ENCODE measurements at regions not wholly inside any gene's neighbourhood (a gene's known extent, or its start where the extent isn't known, plus 50 kb on each side); places are given as distances from the start of the nearest gene placed in this dataset.

DNA sequence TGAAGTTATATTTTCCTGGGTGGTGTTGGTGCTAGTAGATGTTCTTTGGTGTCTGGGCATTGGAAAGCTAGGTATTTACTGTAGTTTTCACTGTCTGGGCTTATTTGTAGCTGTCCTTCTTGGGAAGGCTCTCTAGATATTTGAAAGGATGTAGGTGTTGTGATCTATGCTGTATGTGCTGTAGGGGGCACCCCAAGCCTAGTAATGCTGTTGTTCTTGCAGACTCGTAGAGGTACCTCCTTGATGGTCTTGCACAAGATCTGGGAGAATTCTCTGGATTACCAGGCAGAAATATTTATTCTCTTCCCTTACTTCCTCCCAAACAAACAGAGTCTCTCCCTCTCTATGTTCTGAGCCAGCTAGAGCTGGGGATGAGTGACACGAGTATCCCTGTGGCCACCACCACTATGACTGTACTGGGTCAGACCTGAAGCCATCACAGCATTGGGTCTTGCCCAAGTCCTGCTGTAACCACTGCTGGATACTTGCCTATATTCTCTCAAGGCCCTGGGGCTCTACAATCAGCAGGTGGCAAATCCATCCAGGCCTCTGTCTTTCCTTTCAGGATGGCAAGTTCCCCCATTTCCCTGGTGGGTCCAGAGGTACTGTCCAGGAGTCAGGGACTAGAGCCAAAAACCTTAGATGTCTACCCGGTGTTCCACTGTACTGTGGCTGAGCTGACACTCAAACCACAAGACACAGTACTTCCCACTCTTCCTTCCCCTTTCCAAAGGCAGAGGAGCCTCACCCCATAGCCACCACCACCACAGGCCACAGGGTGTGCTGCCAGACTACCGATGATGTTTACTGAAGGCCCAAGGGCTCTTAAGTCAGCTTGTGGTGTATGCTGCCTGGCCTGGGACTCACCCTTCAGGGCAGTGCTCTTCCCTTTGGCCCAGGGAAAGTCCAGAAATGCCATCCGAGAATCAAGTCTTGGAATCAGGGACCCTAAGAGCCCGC is 195.2 kb upstream of the DPPA4 start:
- TF ChIP-seq, protein P1, sequence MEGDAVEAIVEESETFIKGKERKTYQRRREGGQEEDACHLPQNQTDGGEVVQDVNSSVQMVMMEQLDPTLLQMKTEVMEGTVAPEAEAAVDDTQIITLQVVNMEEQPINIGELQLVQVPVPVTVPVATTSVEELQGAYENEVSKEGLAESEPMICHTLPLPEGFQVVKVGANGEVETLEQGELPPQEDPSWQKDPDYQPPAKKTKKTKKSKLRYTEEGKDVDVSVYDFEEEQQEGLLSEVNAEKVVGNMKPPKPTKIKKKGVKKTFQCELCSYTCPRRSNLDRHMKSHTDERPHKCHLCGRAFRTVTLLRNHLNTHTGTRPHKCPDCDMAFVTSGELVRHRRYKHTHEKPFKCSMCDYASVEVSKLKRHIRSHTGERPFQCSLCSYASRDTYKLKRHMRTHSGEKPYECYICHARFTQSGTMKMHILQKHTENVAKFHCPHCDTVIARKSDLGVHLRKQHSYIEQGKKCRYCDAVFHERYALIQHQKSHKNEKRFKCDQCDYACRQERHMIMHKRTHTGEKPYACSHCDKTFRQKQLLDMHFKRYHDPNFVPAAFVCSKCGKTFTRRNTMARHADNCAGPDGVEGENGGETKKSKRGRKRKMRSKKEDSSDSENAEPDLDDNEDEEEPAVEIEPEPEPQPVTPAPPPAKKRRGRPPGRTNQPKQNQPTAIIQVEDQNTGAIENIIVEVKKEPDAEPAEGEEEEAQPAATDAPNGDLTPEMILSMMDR (IDR thresholded peaks at IDR 0.05; ENCODE audit: control insufficient read depth, insufficient read depth, low read depth, low read length, missing control alignments): peak; percentile 26
- peak; percentile 11 for DNase-seq (ENCODE audit: low read depth)
- H3K4me3 ChIP-seq (ENCODE audit: control insufficient read depth, low read depth, low read length): no peak overlapping the region

DNA sequence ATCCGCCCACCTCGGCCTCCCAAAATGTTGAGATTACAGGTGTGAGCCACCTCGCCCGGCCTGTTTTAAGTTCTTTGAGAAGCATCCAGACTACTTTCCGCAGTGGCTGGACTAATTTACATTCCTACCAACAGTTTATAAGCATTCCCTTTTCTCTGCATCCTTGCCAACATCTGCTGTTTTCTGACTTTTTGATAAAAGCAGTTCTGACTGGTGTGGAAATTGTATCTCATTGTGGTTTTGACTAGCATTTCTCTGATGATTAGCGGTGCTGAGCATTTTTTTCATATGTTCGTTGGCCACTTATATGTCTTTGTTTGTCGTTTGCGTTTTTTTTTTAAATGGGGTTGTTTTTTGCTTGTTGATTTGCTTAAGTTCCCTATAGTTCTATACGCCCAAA is 208.4 kb upstream of the DPPA4 start:
- no peak overlapping the region for H3K4me3 ChIP-seq (ENCODE audit: control insufficient read depth, low read depth, low read length)
- DNase-seq (ENCODE audit: low read depth): no peak
- TF ChIP-seq, protein P1 (IDR thresholded peaks at IDR 0.05; ENCODE audit: control insufficient read depth, insufficient read depth, low read depth, low read length, missing control alignments): no peak

DNA sequence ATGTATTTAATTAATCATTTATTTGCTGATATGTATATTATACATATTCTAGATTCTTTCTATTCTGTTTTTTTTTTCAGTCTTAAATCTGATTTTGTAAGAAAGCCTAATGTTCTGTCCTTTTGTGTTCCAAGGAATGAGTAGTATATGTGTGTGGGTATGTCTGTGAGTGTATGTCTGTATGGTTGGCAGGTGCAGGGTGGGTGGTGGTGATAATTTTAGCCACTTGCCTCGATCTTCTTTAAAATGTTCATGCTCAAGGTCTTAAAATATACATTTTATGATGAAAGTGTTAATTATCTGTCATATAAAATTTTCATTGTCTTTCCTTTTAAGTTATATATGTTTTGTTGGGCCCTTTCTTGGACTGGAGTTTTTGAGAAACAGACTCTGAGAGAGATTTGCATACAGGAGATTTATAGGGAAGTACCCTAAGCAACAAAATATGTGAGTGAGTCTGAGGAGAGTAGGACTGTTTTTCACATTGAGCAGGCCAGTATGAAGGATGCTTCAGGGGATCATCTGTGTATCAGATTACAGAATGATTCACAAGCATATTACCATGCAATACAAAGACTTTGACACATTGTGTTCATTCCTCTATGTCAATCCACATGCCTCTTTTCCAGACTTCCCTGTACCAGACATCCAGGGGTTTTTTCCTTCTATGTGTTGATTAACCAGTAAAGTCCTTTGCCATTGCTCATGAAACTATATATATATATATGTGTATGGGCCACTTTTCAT is 211.0 kb upstream of the DPPA4 start:
- TF ChIP-seq, protein P1 (IDR thresholded peaks at IDR 0.05; ENCODE audit: control insufficient read depth, insufficient read depth, low read depth, low read length, missing control alignments): no peak
- no peak for DNase-seq (ENCODE audit: low read depth)
- no peak overlapping the region for H3K4me3 ChIP-seq (ENCODE audit: control insufficient read depth, low read depth, low read length)

DNA sequence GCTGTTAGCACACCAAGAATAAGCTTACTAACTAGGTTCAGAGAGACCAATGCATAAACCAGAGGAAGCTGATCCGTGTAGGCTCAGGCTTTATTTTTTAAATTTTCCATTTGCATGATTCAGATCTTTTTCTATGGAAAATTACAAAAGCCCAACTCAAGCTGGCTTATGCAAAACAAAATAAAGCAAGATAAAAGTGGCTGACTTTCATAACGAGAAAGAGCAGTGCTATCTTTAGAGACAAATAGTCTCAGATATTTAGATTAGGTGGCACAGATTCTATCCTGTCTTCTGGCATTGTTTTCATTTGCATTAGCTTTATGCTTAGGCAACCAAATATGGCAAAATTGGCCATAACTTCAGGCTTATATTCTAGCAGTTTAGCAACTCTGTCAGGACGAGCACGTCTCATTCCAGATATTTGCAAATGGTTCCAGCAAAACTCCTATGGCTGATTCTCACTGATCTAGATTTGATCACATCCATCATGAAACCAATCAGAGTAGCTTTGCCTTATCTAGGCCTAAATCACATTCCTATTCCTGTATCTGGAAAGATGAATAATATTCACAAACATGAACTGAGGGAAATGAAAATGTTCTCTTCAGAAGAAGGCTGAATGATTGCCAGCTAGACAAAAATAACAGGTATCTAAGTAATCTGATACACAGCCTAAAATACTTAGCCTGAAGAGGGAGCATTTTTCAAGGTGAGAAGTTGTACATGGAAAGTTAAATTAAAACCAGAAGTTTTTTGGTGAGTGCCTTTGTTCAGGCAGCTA is 216.4 kb upstream of the DPPA4 start:
- TF ChIP-seq, protein P1 (IDR thresholded peaks at IDR 0.05; ENCODE audit: control insufficient read depth, insufficient read depth, low read depth, low read length, missing control alignments): no peak
- no peak for DNase-seq (ENCODE audit: low read depth)

DNA sequence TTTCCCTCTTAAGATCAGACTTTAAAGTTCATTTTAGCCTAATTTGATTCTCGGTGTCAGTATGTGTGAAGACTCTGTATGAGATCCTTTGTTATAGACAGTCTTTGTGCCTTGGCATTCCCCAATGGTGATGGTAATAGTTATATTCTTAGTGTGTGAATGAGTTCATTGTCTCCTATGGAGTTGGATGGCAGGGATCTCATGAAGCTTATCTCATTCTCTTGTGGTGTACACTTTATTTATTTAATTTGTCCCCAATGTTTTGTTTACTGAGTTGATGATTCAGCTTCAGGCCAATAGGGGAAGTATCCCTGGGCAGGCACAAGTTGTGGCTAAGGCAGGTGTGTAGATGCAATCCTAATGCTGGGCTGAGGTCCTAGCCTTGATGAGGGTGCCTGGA is 222.0 kb upstream of the DPPA4 start:
- DNase-seq (ENCODE audit: low read depth): no peak
- TF ChIP-seq, protein P1 (IDR thresholded peaks at IDR 0.05; ENCODE audit: control insufficient read depth, insufficient read depth, low read depth, low read length, missing control alignments): no peak

More for the DNA sequence above, 216.4 kb upstream of the DPPA4 start:
- no peak overlapping the region for H3K4me3 ChIP-seq (ENCODE audit: control insufficient read depth, low read depth, low read length)

DNA sequence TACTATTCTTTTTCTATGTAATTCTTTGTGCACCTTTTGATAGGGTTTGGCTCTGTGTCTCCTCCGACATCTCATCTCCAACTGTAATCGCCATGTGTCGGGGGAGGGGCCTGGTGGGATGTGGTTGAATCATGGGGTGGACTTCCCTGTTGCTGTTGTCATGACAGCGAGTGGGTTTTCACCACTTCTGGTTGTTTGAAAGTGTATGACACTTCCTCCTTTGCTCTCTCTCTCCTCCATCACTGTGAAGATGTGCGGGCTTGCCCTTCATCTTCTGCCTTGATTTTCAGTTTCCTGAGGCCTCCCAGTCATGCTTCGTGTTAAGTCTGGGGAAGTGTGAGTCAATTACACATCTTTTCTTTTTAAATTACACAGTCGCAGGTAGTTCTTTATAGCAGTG is 225.8 kb upstream of the DPPA4 start:
- no peak overlapping the region for H3K4me3 ChIP-seq (ENCODE audit: control insufficient read depth, low read depth, low read length)
- no peak for DNase-seq (ENCODE audit: low read depth)
- TF ChIP-seq, protein P1 (IDR thresholded peaks at IDR 0.05; ENCODE audit: control insufficient read depth, insufficient read depth, low read depth, low read length, missing control alignments): no peak

More for the DNA sequence above, 222.0 kb upstream of the DPPA4 start:
- H3K4me3 ChIP-seq (ENCODE audit: control insufficient read depth, low read depth, low read length): no peak overlapping the region
